ENCODE measurements at regions not wholly inside any gene's neighbourhood (a gene's known extent, or its start where the extent isn't known, plus 50 kb on each side); places are given as distances from the start of the nearest gene placed in this dataset.

DNA sequence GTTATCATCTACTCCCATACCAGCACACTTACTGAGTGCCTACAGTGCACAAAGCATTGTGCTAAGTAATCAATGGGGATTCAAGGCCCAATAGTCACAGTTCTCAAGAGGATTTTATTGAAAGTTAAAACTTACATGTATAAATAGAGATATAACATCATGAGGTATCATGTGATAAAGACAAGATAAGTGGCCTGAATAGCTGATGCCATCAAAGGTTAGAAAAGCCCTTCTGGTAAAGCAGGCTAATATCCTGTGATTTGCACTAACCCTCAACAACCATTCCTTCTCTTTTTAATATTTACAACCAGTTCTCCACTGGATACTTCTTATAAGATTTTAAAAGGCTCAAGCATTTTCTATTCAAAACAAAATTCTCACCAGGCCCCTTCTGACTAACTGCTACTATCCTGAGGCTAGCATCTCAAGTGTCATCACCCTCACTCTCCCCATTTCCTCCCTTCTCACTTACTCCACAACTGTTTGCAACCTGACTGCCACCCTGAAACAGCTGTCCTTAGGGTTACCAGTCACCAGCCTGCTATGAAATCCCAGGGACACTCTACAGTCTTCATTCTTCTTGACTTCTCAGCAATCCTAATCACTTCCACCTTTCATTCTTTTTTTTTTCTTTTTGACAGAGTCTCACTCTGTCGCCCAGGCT, 377.9 kb downstream of the ENC1 start:
- H3K27me3 ChIP-seq, result no peaks in the 10 kb centered on the region
- H3K4me1 ChIP-seq, result peaks cover 26% of the 10 kb centered on the region
- no peaks in the 10 kb centered on the region for H3K36me3 ChIP-seq
- no peak overlapping the region for H3K4me3 ChIP-seq
- no peaks in the 10 kb centered on the region for H3K79me2 ChIP-seq (ENCODE audit: low read depth)
- H3K9ac ChIP-seq, result no peak overlapping the region
- H3K27ac Mint-ChIP-seq, result no peak overlapping the region
- H2AFZ ChIP-seq (replicated peaks), result no peak overlapping the region
- H3K36me3 Mint-ChIP-seq, result no peaks in the 10 kb centered on the region
- H3K27ac ChIP-seq, result no peak overlapping the region
- H3K9me3 Mint-ChIP-seq, result no peaks in the 10 kb centered on the region
- DNase-seq (ENCODE audit: low spot score), result no peak
- H3F3A ChIP-seq (ENCODE audit: low read depth), result peaks cover 6% of the 10 kb centered on the region
- TF ChIP-seq EZH2phosphoT487 (IDR thresholded peaks at IDR 0.05) (no peak), EZH2 (IDR thresholded peaks at IDR 0.05) (no peak)
- TF ChIP-seq, protein P1, sequence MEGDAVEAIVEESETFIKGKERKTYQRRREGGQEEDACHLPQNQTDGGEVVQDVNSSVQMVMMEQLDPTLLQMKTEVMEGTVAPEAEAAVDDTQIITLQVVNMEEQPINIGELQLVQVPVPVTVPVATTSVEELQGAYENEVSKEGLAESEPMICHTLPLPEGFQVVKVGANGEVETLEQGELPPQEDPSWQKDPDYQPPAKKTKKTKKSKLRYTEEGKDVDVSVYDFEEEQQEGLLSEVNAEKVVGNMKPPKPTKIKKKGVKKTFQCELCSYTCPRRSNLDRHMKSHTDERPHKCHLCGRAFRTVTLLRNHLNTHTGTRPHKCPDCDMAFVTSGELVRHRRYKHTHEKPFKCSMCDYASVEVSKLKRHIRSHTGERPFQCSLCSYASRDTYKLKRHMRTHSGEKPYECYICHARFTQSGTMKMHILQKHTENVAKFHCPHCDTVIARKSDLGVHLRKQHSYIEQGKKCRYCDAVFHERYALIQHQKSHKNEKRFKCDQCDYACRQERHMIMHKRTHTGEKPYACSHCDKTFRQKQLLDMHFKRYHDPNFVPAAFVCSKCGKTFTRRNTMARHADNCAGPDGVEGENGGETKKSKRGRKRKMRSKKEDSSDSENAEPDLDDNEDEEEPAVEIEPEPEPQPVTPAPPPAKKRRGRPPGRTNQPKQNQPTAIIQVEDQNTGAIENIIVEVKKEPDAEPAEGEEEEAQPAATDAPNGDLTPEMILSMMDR (IDR thresholded peaks at IDR 0.05), result no peak
- H4K20me1 ChIP-seq (ENCODE audit: low read depth), result no peaks in the 10 kb centered on the region
- peaks cover 7% of the 10 kb centered on the region for H3K27me3 Mint-ChIP-seq (ENCODE audit: insufficient read depth, low read depth)
- H3K4me2 ChIP-seq, result no peak overlapping the region
- no peaks in the 10 kb centered on the region for H3K9me3 ChIP-seq (ENCODE audit: low read depth)
- no peak overlapping the region for H3K4me3 Mint-ChIP-seq
- H3K4me1 Mint-ChIP-seq, result peaks cover 54% of the 10 kb centered on the region

DNA sequence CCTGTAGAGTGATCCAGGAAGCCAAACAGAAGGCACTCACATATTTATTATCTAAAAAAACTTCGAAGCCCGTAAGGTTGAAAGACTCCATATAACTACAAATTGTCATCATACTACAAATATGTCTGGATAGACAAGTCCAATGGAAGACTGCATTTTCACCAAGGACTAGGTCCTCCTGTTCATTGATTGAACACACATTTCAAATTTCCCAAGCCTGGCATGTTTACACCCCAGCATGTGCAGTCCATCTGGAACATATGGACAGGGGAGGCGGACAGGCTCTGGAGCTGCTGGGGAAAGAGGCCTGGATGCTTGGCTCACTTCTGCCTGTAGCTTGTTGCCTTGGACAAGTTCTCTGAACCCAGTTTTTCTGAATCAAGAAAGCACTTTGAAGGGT, 378.7 kb downstream of the ENC1 start:
- Mint-ChIP-seq H3K27ac (no peak overlapping the region), H3K4me3 (no peak overlapping the region), H3K27me3 (ENCODE audit: insufficient read depth, low read depth) (peaks cover 7% of the 10 kb centered on the region), H3K9me3 (no peaks in the 10 kb centered on the region), H3K4me1 (peaks cover 58% of the 10 kb centered on the region), H3K36me3 (no peaks in the 10 kb centered on the region)
- no peak for DNase-seq (ENCODE audit: low spot score)
- Histone ChIP-seq H3K9ac (no peak overlapping the region), H3K79me2 (ENCODE audit: low read depth) (no peaks in the 10 kb centered on the region), H3K27ac (no peak overlapping the region), H3K27me3 (no peaks in the 10 kb centered on the region), H2AFZ (replicated peaks) (no peak overlapping the region), H3F3A (ENCODE audit: low read depth) (peaks cover 6% of the 10 kb centered on the region), H3K4me2 (no peak overlapping the region), H4K20me1 (ENCODE audit: low read depth) (no peaks in the 10 kb centered on the region), H3K4me1 (peaks cover 30% of the 10 kb centered on the region), H3K4me3 (no peak overlapping the region), H3K36me3 (no peaks in the 10 kb centered on the region), H3K9me3 (ENCODE audit: low read depth) (no peaks in the 10 kb centered on the region)
- TF ChIP-seq EZH2phosphoT487 (IDR thresholded peaks at IDR 0.05) (no peak), EZH2 (IDR thresholded peaks at IDR 0.05) (no peak)
- TF ChIP-seq, protein P1 (IDR thresholded peaks at IDR 0.05), result no peak

DNA sequence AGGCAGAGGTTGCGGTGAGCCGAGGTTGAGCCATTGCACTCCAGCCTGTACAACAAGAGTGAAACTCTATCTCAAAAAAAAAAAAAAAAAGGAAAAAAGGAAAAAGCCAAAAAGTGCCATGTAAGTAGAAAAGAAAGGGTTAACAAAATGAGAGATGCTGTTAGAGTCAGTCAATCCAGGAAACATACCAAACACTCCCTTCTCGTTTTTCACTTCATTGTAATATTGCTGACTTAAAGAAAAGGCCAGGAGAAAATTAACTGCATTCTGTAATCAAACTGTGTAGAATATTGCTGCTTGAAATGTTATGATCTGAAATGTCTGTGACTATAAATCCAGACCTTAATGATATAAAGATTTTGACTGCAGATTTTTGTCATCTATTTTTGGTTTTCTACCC, 379.1 kb downstream of the ENC1 start:
- Mint-ChIP-seq H3K27ac (no peak overlapping the region), H3K4me1 (peaks cover 58% of the 10 kb centered on the region), H3K4me3 (no peak overlapping the region), H3K27me3 (ENCODE audit: insufficient read depth, low read depth) (peaks cover 3% of the 10 kb centered on the region), H3K36me3 (no peaks in the 10 kb centered on the region), H3K9me3 (no peaks in the 10 kb centered on the region)
- no peak overlapping the region for H2AFZ ChIP-seq (replicated peaks)
- no peaks in the 10 kb centered on the region for H3K27me3 ChIP-seq
- TF ChIP-seq, protein P1 (IDR thresholded peaks at IDR 0.05), result no peak
- TF ChIP-seq EZH2phosphoT487 (IDR thresholded peaks at IDR 0.05) (no peak), EZH2 (IDR thresholded peaks at IDR 0.05) (no peak)
- H3K36me3 ChIP-seq, result no peaks in the 10 kb centered on the region
- H3K4me1 ChIP-seq, result peaks cover 30% of the 10 kb centered on the region
- peaks cover 6% of the 10 kb centered on the region for H3F3A ChIP-seq (ENCODE audit: low read depth)
- no peak overlapping the region for H3K4me2 ChIP-seq
- DNase-seq (ENCODE audit: low spot score), result no peak
- no peaks in the 10 kb centered on the region for H4K20me1 ChIP-seq (ENCODE audit: low read depth)
- no peaks in the 10 kb centered on the region for H3K79me2 ChIP-seq (ENCODE audit: low read depth)
- no peak overlapping the region for H3K4me3 ChIP-seq
- no peak overlapping the region for H3K9ac ChIP-seq
- H3K9me3 ChIP-seq (ENCODE audit: low read depth), result no peaks in the 10 kb centered on the region
- H3K27ac ChIP-seq, result no peak overlapping the region
